Esophagus muscularis mucosa (tissue), 4 donors: ENCODE measurements at regions not wholly inside any gene's neighbourhood (a gene's known extent, or its start where the extent isn't known, plus 50 kb on each side); places are given as distances from the start of the nearest gene placed in this dataset.

Experiments
- DNase-seq: peaks from one replicate; pipeline ENCODE4 v3.0.0-alpha.2; 2017; ENCODE audit errors: extremely low spot score
- H3K27ac ChIP-seq, 4 donors: fragments of 200-600 bp; sonication (generic); replicated peaks in 1 of 4; 1 replicate in 3 of 4; 2 replicates in 1 of 4; pipeline ENCODE4 v1.5.1; 2016 to 2019; ENCODE audit warnings: mild to moderate bottlenecking in 1 of 4
- H3K27me3 ChIP-seq, 4 donors: fragments of 200-600 bp; sonication (generic); one replicate each; pipeline versions ENCODE4 v1.5.1 to v1.6.0; 2016 to 2019
- H3K36me3 ChIP-seq, 4 donors: fragments of 200-600 bp; sonication (generic); one replicate each; pipeline ENCODE4 v1.5.1; 2016 to 2019
- H3K4me1 ChIP-seq, 4 donors: fragments of 200-600 bp; sonication (generic); one replicate each; pipeline ENCODE4 v1.5.1; 2016 to 2019
- H3K4me3 ChIP-seq, 4 donors: fragments of 200-600 bp; sonication (generic); 1 replicate in 2 of 4; 2 replicates in 2 of 4; pipeline ENCODE4 v1.5.1; 2016 to 2019; ENCODE audit warnings: mild to moderate bottlenecking in 4 of 4, moderate library complexity in 1 of 4
- H3K9me3 ChIP-seq, 4 donors: fragments of 200-600 bp; sonication (generic); 1 replicate in 3 of 4; 2 replicates in 1 of 4; pipeline ENCODE4 v1.5.1; 2016 to 2019
- EP300 ChIP-seq: sonication (generic); formaldehyde crosslinking; IDR thresholded peaks from one replicate; pipeline ENCODE4 v1.6.1; 2017; ENCODE audit warnings: antibody characterized with exemption
- POLR2A ChIP-seq: fragments of 450-650 bp; IDR thresholded peaks from one replicate; pipeline ENCODE4 v1.6.1; 2017; ENCODE audit warnings: antibody characterized with exemption, moderate library complexity, mild to moderate bottlenecking, low read depth
- POLR2AphosphoS5 ChIP-seq, 2 donors: sonication (generic); formaldehyde crosslinking; IDR thresholded peaks; one replicate each; pipeline ENCODE4 v1.6.1; 2017; ENCODE audit warnings: antibody characterized with exemption in 2 of 2
- WGBS: methylation state at CpG from one replicate; pipeline ENCODE4 v1.1.5; 2018; 5-methylcytosine and 5-hydroxymethylcytosine counted together
- intact Hi-C: fragments of 100-400 bp; cut with DNase I; formaldehyde crosslinking; loops from one replicate; pipeline ENCODE4 v1.15.1; 2023
- TF ChIP-seq, protein P1 (sequence below), 3 experiments: fragments of 200-600 bp in 2 of 3; fragments of 450-650 bp in 1 of 3; sonication (generic) in 2 of 3; IDR thresholded peaks; one replicate each; pipeline ENCODE4 v1.5.1; 2017 to 2019; ENCODE audit warnings: antibody characterized with exemption in 3 of 3, mild to moderate bottlenecking in 2 of 3, moderate library complexity in 1 of 3

DNA sequence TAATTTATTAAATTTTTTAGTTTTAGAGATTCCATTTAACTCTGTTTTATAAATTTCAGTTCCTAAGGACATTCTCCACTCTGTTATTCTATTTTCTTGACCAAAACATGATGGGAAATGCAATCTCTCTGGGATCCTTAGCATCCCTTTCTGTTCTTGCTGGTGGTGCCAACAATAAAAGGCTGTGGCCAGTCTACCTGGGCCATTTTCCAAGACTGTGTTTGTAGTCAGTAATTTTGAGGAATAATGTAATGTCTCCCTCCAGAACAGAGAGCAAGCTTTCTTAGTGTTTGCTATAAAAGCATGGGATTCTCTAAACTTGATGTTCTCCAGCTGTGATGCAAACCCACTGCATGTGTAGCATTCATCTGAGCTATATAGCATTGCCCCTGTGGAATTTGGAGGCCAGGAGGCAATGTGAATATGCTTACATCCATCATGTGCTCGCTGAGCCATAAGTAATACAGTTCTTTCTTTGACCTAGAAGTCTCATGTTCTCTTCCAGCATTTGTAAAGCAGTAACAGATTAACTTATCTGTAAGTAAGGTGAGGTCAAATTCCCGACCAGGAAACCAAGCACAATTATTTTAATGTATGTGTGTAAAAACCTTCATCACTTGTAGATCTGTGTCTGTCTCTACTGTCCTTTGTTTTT is 211.5 kb upstream of the TAS2R1 start:
- Histone ChIP-seq H3K4me1 (no peaks in the 10 kb centered on the region), H3K36me3 (no peaks in the 10 kb centered on the region), H3K4me3 (no peak overlapping the region), H3K9me3 (peaks cover 0 to 10% (median 5%) of the 10 kb centered on the region in 4 donors), H3K27me3 (peaks cover 0 to 4% (median 0%) of the 10 kb centered on the region in 4 donors), H3K27ac (no peak overlapping the region)
- intact Hi-C loops = no loop called here
- DNase-seq = peak; percentile 31
- TF ChIP-seq POLR2AphosphoS5 (IDR thresholded peaks at IDR 0.05) = no peak
- no peak for TF ChIP-seq POLR2A
- no peak for TF ChIP-seq EP300
- TF ChIP-seq, protein P1, sequence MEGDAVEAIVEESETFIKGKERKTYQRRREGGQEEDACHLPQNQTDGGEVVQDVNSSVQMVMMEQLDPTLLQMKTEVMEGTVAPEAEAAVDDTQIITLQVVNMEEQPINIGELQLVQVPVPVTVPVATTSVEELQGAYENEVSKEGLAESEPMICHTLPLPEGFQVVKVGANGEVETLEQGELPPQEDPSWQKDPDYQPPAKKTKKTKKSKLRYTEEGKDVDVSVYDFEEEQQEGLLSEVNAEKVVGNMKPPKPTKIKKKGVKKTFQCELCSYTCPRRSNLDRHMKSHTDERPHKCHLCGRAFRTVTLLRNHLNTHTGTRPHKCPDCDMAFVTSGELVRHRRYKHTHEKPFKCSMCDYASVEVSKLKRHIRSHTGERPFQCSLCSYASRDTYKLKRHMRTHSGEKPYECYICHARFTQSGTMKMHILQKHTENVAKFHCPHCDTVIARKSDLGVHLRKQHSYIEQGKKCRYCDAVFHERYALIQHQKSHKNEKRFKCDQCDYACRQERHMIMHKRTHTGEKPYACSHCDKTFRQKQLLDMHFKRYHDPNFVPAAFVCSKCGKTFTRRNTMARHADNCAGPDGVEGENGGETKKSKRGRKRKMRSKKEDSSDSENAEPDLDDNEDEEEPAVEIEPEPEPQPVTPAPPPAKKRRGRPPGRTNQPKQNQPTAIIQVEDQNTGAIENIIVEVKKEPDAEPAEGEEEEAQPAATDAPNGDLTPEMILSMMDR (IDR thresholded peaks at IDR 0.05) = no peak
- WGBS = 75% methylated on average over 2 of the region's 2 CpGs

GRCh38 chr5:9838916-9839315 is 208.8 kb upstream of the TAS2R1 start:
- 57% methylated on average over 7 of the region's 7 CpGs for WGBS
- Histone ChIP-seq H3K27ac (no peak overlapping the region), H3K36me3 (no peaks in the 10 kb centered on the region), H3K27me3 (peaks cover 0 to 15% (median 0%) of the 10 kb centered on the region in 4 donors), H3K9me3 (peaks cover 0 to 10% (median 5%) of the 10 kb centered on the region in 4 donors), H3K4me1 (no peaks in the 10 kb centered on the region), H3K4me3 (no peak overlapping the region)
- intact Hi-C loops = no loop called here
- TF ChIP-seq EP300 = no peak
- TF ChIP-seq, protein P1 (IDR thresholded peaks at IDR 0.05) = no peak
- no peak for TF ChIP-seq POLR2A
- TF ChIP-seq POLR2AphosphoS5 (IDR thresholded peaks at IDR 0.05) = no peak
- peak; percentile 77 for DNase-seq

- peak; percentile 83 for DNase-seq
- Histone ChIP-seq H3K4me3 (no peak overlapping the region), H3K4me1 (no peaks in the 10 kb centered on the region), H3K36me3 (no peaks in the 10 kb centered on the region), H3K27me3 (peaks cover 0 to 16% (median 0%) of the 10 kb centered on the region in 4 donors), H3K9me3 (no peaks in the 10 kb centered on the region), H3K27ac (no peak overlapping the region)
- intact Hi-C loops = no loop called here
- WGBS = 35% methylated on average over 9 of the region's 9 CpGs
- TF ChIP-seq, protein P1 (IDR thresholded peaks at IDR 0.05) = no peak
- no peak for TF ChIP-seq EP300
- no peak for TF ChIP-seq POLR2A
- TF ChIP-seq POLR2AphosphoS5 (IDR thresholded peaks at IDR 0.05) = no peak
These were observed 205.0 kb upstream of the TAS2R1 start for GRCh38 chr5:9834871-9835770.

- no peak for DNase-seq
- H3K27ac ChIP-seq = no peak overlapping the region
- H3K9me3 ChIP-seq = no peaks in the 10 kb centered on the region
- no peaks in the 10 kb centered on the region for H3K4me1 ChIP-seq
- peaks cover 0 to 16% (median 0%) of the 10 kb centered on the region in 4 donors for H3K27me3 ChIP-seq
- H3K4me3 ChIP-seq = no peak overlapping the region
- TF ChIP-seq POLR2AphosphoS5 (IDR thresholded peaks at IDR 0.05) = no peak
- TF ChIP-seq POLR2A = no peak
- TF ChIP-seq, protein P1 (IDR thresholded peaks at IDR 0.05) = no peak
- TF ChIP-seq EP300 = no peak
- 72% methylated on average over 6 of the region's 6 CpGs for WGBS
- no peaks in the 10 kb centered on the region for H3K36me3 ChIP-seq
- intact Hi-C loops = no loop called here
These were observed 203.7 kb upstream of the TAS2R1 start for GRCh38 chr5:9833871-9834270.
